Stomach (tissue), 8 donors: ENCODE measurements at regions not wholly inside any gene's neighbourhood (a gene's known extent, or its start where the extent isn't known, plus 50 kb on each side); places are given as distances from the start of the nearest gene placed in this dataset.

Experiments used
- DNase-seq, 2 donors: peaks; one replicate each; pipeline versions ENCODE4 v3.0.0 to v3.0.0-alpha.2; 2013 to 2019
- H3K27ac ChIP-seq, 5 donors: fragments of 200-600 bp in 4 of 5; sonication (generic) in 4 of 5; one replicate each; pipeline ENCODE4 v1.5.1; 2013 to 2019; ENCODE audit warnings: mild to moderate bottlenecking in 1 of 5, moderate library complexity in 1 of 5
- H3K27me3 ChIP-seq, 3 donors: fragments of 200-600 bp; sonication (generic); one replicate each; pipeline ENCODE4 v1.5.1; 2017 to 2019; ENCODE audit warnings: mixed run types in 1 of 3
- H3K36me3 ChIP-seq, 4 donors: fragments of 200-600 bp; sonication (generic); 1 replicate in 3 of 4; 2 replicates in 1 of 4; pipeline ENCODE4 v1.5.1; 2016 to 2019
- H3K4me1 ChIP-seq, 4 donors: fragments of 200-600 bp; sonication (generic); one replicate each; pipeline ENCODE4 v1.5.1; 2016 to 2019
- H3K4me3 ChIP-seq, 4 donors: fragments of 200-600 bp; sonication (generic) in 3 of 4; one replicate each; pipeline ENCODE4 v1.5.1; 2016 to 2019; ENCODE audit warnings: mild to moderate bottlenecking in 1 of 4
- H3K9me3 ChIP-seq, 4 donors: fragments of 200-600 bp; sonication (generic); one replicate each; pipeline ENCODE4 v1.5.1; 2016 to 2019
- CTCF ChIP-seq, 7 experiments: fragments of 450-650 bp in 4 of 7; fragments of 200-600 bp in 3 of 7; sonication (generic) in 3 of 7; IDR thresholded peaks; one replicate each; pipeline ENCODE4 v1.5.1; 2016 to 2019; ENCODE audit warnings: antibody characterized with exemption in 7 of 7, control low read depth in 2 of 7, mild to moderate bottlenecking in 1 of 7
- EP300 ChIP-seq: sonication (generic); formaldehyde crosslinking; IDR thresholded peaks from one replicate; pipeline ENCODE4 v1.6.1; 2017; ENCODE audit warnings: antibody characterized with exemption
- POLR2A ChIP-seq, 4 donors: fragments of 450-650 bp; IDR thresholded peaks; one replicate each; pipeline ENCODE4 v1.6.1; 2016; ENCODE audit warnings: antibody characterized with exemption in 4 of 4, control low read depth in 2 of 4, mild to moderate bottlenecking in 1 of 4, moderate library complexity in 1 of 4
- POLR2AphosphoS5 ChIP-seq, 3 donors: sonication (generic); formaldehyde crosslinking; IDR thresholded peaks; one replicate each; pipeline ENCODE4 v1.6.1; 2016; ENCODE audit warnings: antibody characterized with exemption in 3 of 3
- WGBS, 5 donors: extraction: QIAGEN DNeasy Blood & Tissue Kit in 3 of 5; methylation state at CpG; one replicate each; pipeline versions ENCODE4 v1.1.5 to v1.1.7; 2013 to 2018; 5-methylcytosine and 5-hydroxymethylcytosine counted together
- intact Hi-C: fragments of 100-400 bp; cut with DNase I; formaldehyde crosslinking; loops from one replicate; pipeline ENCODE4 v1.15.1; 2023; ENCODE audit warnings: low total_unique reads
- donor health status: healthy with polysubstance abuse.
- donor health status: Bipolar disorder and iron deficiency.
- donor health status: healthy.

GRCh38 chr10:78879621-78880020 is 189.1 kb upstream of the ZMIZ1 start:
- H3K4me3 ChIP-seq = no peak overlapping the region
- no peaks in the 10 kb centered on the region for H3K27me3 ChIP-seq
- H3K9me3 ChIP-seq = peaks cover 0 to 19% (median 7%) of the 10 kb centered on the region in 4 donors
- no peak overlapping the region for H3K27ac ChIP-seq
- intact Hi-C loops = no loop called here
- no peak for DNase-seq
- WGBS, 5 donors = 42 to 73% (median 46%) methylated on average over 3 of the region's 3 CpGs
- H3K4me1 ChIP-seq = no peaks in the 10 kb centered on the region
- TF ChIP-seq EP300 = no peak
- TF ChIP-seq POLR2AphosphoS5 (IDR thresholded peaks at IDR 0.05) = no peak
- no peak for TF ChIP-seq CTCF (IDR thresholded peaks at IDR 0.05)
- no peak for TF ChIP-seq POLR2A (IDR thresholded peaks at IDR 0.05)
- H3K36me3 ChIP-seq = no peaks in the 10 kb centered on the region

GRCh38 chr10:78886129-78886528 is 182.6 kb upstream of the ZMIZ1 start:
- Histone ChIP-seq H3K36me3 (no peaks in the 10 kb centered on the region), H3K9me3 (peaks cover 0 to 23% (median 19%) of the 10 kb centered on the region in 4 donors), H3K4me3 (no peak overlapping the region), H3K27me3 (no peaks in the 10 kb centered on the region), H3K4me1 (no peaks in the 10 kb centered on the region), H3K27ac (no peak overlapping the region)
- no peak for TF ChIP-seq POLR2A (IDR thresholded peaks at IDR 0.05)
- TF ChIP-seq EP300 = no peak
- no peak for TF ChIP-seq POLR2AphosphoS5 (IDR thresholded peaks at IDR 0.05)
- no peak for TF ChIP-seq CTCF (IDR thresholded peaks at IDR 0.05)
- DNase-seq = no peak
- intact Hi-C loops = no loop called here

GRCh38 chr10:78889536-78890063 is 179.2 kb upstream of the ZMIZ1 start:
- WGBS, 5 donors = 82 to 87% (median 85%) methylated on average over 7 of the region's 7 CpGs
- intact Hi-C loops = no loop called here

GRCh38 chr10:78890506-78890905 is 178.3 kb upstream of the ZMIZ1 start:
- no peaks in the 10 kb centered on the region for H3K36me3 ChIP-seq
- no peak for DNase-seq
- intact Hi-C loops = no loop called here
- TF ChIP-seq CTCF (IDR thresholded peaks at IDR 0.05) (no peak), POLR2AphosphoS5 (IDR thresholded peaks at IDR 0.05) (no peak), EP300 (no peak), POLR2A (IDR thresholded peaks at IDR 0.05) (no peak)
- no peak overlapping the region for H3K27ac ChIP-seq
- 62 to 79% (median 73%) methylated on average over 3 of the region's 3 CpGs for WGBS, 5 donors
- no peaks in the 10 kb centered on the region for H3K27me3 ChIP-seq
- H3K9me3 ChIP-seq = peaks cover 0 to 15% (median 12%) of the 10 kb centered on the region in 4 donors
- no peak overlapping the region for H3K4me3 ChIP-seq
- H3K4me1 ChIP-seq = no peaks in the 10 kb centered on the region

More at GRCh38 chr10:78889536-78890063, 179.2 kb upstream of the ZMIZ1 start:
- Histone ChIP-seq H3K4me3 (no peak overlapping the region), H3K9me3 (peaks cover 0 to 23% (median 19%) of the 10 kb centered on the region in 4 donors), H3K36me3 (no peaks in the 10 kb centered on the region), H3K4me1 (no peaks in the 10 kb centered on the region), H3K27ac (no peak overlapping the region), H3K27me3 (no peaks in the 10 kb centered on the region)
- no peak for TF ChIP-seq EP300
- TF ChIP-seq POLR2AphosphoS5 (IDR thresholded peaks at IDR 0.05) = no peak
- TF ChIP-seq CTCF (IDR thresholded peaks at IDR 0.05) = no peak
- no peak for TF ChIP-seq POLR2A (IDR thresholded peaks at IDR 0.05)
- DNase-seq = no peak
